Ovary (tissue), 7 donors: ENCODE measurements at regions not wholly inside any gene's neighbourhood (a gene's known extent, or its start where the extent isn't known, plus 50 kb on each side); places are given as distances from the start of the nearest gene placed in this dataset.
"Not testable (repeated sequence)": the region's sequence is repeated elsewhere in the genome, so short reads cannot be mapped to it uniquely, and the experiment has no call there.

Source experiments
- DNase-seq, 5 donors: peaks; one replicate each; pipeline ENCODE4 v3.0.0-alpha.2; 2019 to 2020
- H3K27ac ChIP-seq, 2 donors: fragments of 200-600 bp; one replicate each; pipeline versions ENCODE4 v1.5.1 to v1.8.0; 2019 to 2022
- H3K27me3 ChIP-seq: fragments of 200-600 bp; one replicate; pipeline ENCODE4 v1.8.0; 2022
- H3K36me3 ChIP-seq: fragments of 200-600 bp; sonication (generic); one replicate; pipeline ENCODE4 v1.5.1; 2019
- H3K4me1 ChIP-seq: one replicate; pipeline ENCODE4 v1.8.1; 2013; ENCODE audit warnings: mild to moderate bottlenecking, moderate library complexity; ENCODE audit not compliant: insufficient read depth
- H3K4me3 ChIP-seq: fragments of 200-600 bp; sonication (generic); one replicate; pipeline ENCODE4 v1.5.1; 2017
- H3K9me3 ChIP-seq, 2 donors: fragments of 200-600 bp in 1 of 2; sonication (generic) in 1 of 2; one replicate each; pipeline versions ENCODE4 v1.5.1 to v1.8.1; 2013 to 2019; ENCODE audit warnings: mild to moderate bottlenecking in 1 of 2, moderate library complexity in 1 of 2
- CTCF ChIP-seq, 3 donors: fragments of 450-650 bp in 2 of 3; fragments of 200-600 bp in 1 of 3; IDR thresholded peaks; one replicate each; pipeline versions ENCODE4 v1.5.1 to v1.8.0; 2016 to 2022; ENCODE audit warnings: antibody characterized with exemption in 3 of 3, mild to moderate bottlenecking in 1 of 3
- EP300 ChIP-seq: sonication (generic); formaldehyde crosslinking; IDR thresholded peaks from one replicate; pipeline ENCODE4 v1.6.1; 2017; ENCODE audit warnings: antibody characterized with exemption
- POLR2A ChIP-seq: fragments of 450-650 bp; IDR thresholded peaks from one replicate; pipeline ENCODE4 v1.6.1; 2017; ENCODE audit warnings: antibody characterized with exemption, mild to moderate bottlenecking, moderate library complexity
- WGBS, 3 donors: extraction: QIAGEN DNeasy Blood & Tissue Kit in 1 of 3; methylation state at CpG; one replicate each; pipeline versions ENCODE4 v1.1.5 to v1.1.7; 2013 to 2017; 5-methylcytosine and 5-hydroxymethylcytosine counted together
- intact Hi-C, 4 donors: fragments of 100-400 bp; cut with DNase I; formaldehyde crosslinking; loops; one replicate each; pipeline versions ENCODE4 v1.11.0 to v1.15.1; 2022 to 2023
- donor health status: DM: no; HTN: no; CAD: no; lungs with moderate emphysema.
- donor health status: DM: no; HTN: no; CAD: no.
- donor health status: Bipolar disorder and iron deficiency.
- donor health status: DM: no; HTN: no; CAD: no.
- donor health status: DM: yes; HTN: yes; CAD: no.

DNA sequence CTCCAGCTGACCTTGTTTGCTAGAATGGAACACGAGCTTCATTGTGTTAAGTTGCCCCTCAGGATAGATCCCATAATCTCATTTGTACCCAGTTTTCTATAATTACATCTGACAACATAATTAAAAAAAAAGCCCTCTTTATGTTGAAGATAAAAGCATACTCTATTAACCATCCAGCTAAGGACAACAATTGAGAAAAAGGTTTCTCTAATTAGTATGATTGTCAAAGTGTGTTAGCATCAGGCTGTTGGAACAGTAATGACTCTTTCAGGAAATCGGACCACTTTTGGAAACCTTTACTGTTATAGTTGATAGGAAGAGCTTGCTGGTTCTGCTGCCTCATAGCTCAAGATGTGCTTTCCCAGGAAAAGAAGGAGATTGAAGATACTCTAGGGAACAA is 172.6 kb downstream of the FHIP1A start:
- no peak overlapping the region for H3K27ac ChIP-seq
- intact Hi-C loops: no loop called here
- no peaks in the 10 kb centered on the region for H3K36me3 ChIP-seq
- no peak for DNase-seq
- H3K4me3 ChIP-seq: no peak overlapping the region
- TF ChIP-seq EP300: no peak
- no peak for TF ChIP-seq POLR2A
- no peak for TF ChIP-seq CTCF (IDR thresholded peaks at IDR 0.05)
- H3K9me3 ChIP-seq: no peaks in the 10 kb centered on the region
- 46 to 62% (median 57%) methylated on average over 2 of the region's 2 CpGs for WGBS, 3 donors
- H3K4me1 ChIP-seq: peaks cover 1% of the 10 kb centered on the region
- H3K27me3 ChIP-seq: no peaks in the 10 kb centered on the region

DNA sequence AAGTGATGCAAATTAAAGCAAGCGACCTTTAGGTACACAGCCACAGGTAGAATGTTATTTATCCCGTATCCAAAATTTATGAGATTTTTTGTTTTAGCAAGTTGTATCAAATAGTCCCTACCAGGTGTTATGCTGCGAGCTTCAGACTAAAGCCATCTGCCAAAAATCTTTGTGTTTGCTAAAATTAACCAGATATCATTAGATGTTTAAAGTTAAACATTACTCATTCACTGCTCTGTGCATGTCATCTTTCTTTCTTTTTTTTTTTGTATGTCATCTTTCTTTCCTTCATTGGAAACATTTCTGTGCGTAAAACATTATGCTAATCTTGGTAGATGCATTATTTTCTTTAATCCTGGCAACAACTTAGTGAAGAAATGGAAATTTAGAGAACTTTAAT is 173.1 kb downstream of the FHIP1A start:
- intact Hi-C loops: no loop called here

GRCh38 chr4:151583157-151583914 is 174.4 kb downstream of the FHIP1A start:
- no peaks in the 10 kb centered on the region for H3K27me3 ChIP-seq
- TF ChIP-seq CTCF (IDR thresholded peaks at IDR 0.05): no peak
- no peak overlapping the region for H3K27ac ChIP-seq
- no peak for DNase-seq
- intact Hi-C loops: no loop called here
- H3K4me1 ChIP-seq: no peaks in the 10 kb centered on the region
- H3K4me3 ChIP-seq: no peak overlapping the region
- no peaks in the 10 kb centered on the region for H3K36me3 ChIP-seq
- 77 to 79% (median 77%) methylated on average over 4 of the region's 4 CpGs for WGBS, 3 donors
- H3K9me3 ChIP-seq: no peaks in the 10 kb centered on the region

More for the DNA sequence above, 173.1 kb downstream of the FHIP1A start:
- no peak overlapping the region for H3K27ac ChIP-seq
- no peaks in the 10 kb centered on the region for H3K36me3 ChIP-seq
- TF ChIP-seq EP300: no peak
- H3K27me3 ChIP-seq: no peaks in the 10 kb centered on the region
- no peak overlapping the region for H3K4me3 ChIP-seq
- DNase-seq: no peak
- no peaks in the 10 kb centered on the region for H3K9me3 ChIP-seq
- 65 to 73% (median 69%) methylated on average over 4 of the region's 4 CpGs for WGBS, 3 donors
- H3K4me1 ChIP-seq: no peaks in the 10 kb centered on the region

- H3K9me3 ChIP-seq: no peaks in the 10 kb centered on the region
- intact Hi-C loops: no loop called here
- no peak overlapping the region for H3K4me3 ChIP-seq
- H3K36me3 ChIP-seq: no peaks in the 10 kb centered on the region
- DNase-seq: no peak
- H3K27ac ChIP-seq: no peak overlapping the region
- TF ChIP-seq CTCF (IDR thresholded peaks at IDR 0.05) (no peak), POLR2A (no peak), EP300 (no peak)
- H3K27me3 ChIP-seq: no peaks in the 10 kb centered on the region
- H3K4me1 ChIP-seq: no peaks in the 10 kb centered on the region
These were observed 175.1 kb downstream of the FHIP1A start for GRCh38 chr4:151584101-151584500.

DNA sequence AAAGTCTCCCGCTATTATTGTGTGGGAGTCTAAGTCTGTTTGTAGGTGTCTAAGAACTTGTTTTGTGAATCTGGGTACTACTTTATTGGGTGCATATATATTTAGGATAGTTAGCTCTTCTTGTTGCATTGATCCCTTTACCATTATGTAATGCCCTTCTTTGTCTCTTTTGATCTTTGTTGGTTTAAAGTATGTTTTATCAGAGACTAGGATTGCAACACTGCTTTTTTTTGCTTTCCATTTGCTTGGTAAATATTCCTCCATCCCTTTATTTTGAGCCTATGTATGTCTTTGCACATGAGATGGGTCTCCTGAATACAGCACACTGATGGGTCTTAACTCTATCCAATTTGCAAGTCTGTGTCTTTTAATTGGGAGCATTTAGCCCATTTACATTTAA is 165.2 kb downstream of the GATB start:
- H3K4me3 ChIP-seq, H3K27ac ChIP-seq, H3K27me3 ChIP-seq, H3K4me1 ChIP-seq, intact Hi-C loops, DNase-seq, H3K9me3 ChIP-seq, H3K36me3 ChIP-seq: not testable (repeated sequence)
- WGBS, 3 donors: 97 to 100% (median 98%) methylated on average over 1 of the region's 1 CpG

- H3K4me1 ChIP-seq, H3K4me3 ChIP-seq, DNase-seq, H3K27ac ChIP-seq, H3K27me3 ChIP-seq, H3K9me3 ChIP-seq, intact Hi-C loops, H3K36me3 ChIP-seq: not testable (repeated sequence)
- WGBS, 3 donors: 69 to 83% (median 80%) methylated on average over 8 of the region's 8 CpGs
These were observed 163.1 kb downstream of the GATB start for GRCh38 chr4:151597691-151598090.
